Heart left ventricle (tissue), 16 donors: ENCODE measurements at regions not wholly inside any gene's neighbourhood (a gene's known extent, or its start where the extent isn't known, plus 50 kb on each side); places are given as distances from the start of the nearest gene placed in this dataset.

ENCODE experiments used
- ATAC-seq, 4 donors: fragments of 200-7000 bp; cut with Tn5 transposase; one replicate each; pipeline ENCODE4 v1.9.1; 2020 to 2022; ENCODE audit warnings: moderate library complexity in 4 of 4, mild to moderate bottlenecking in 3 of 4, moderate number of reproducible peaks in 1 of 4
- DNase-seq, 5 donors: peaks; one replicate each; pipeline ENCODE4 v3.0.0-alpha.2; 2020
- H3K27ac ChIP-seq, 12 donors: fragments of 200-600 bp; sonication (generic) in 4 of 12; one replicate each; pipeline versions ENCODE4 v1.5.0 to v1.8.0; 2016 to 2022; ENCODE audit warnings: mild to moderate bottlenecking in 2 of 12
- H3K27me3 ChIP-seq, 9 donors: fragments of 200-600 bp; sonication (generic) in 2 of 9; one replicate each; pipeline versions ENCODE4 v1.5.1 to v1.8.0; 2016 to 2022; ENCODE audit warnings: mild to moderate bottlenecking in 3 of 9
- H3K36me3 ChIP-seq, 9 donors: fragments of 200-600 bp; sonication (generic) in 2 of 9; one replicate each; pipeline versions ENCODE4 v1.5.0 to v1.8.0; 2018 to 2022; ENCODE audit warnings: mild to moderate bottlenecking in 2 of 9
- H3K4me1 ChIP-seq, 12 donors: fragments of 200-600 bp; sonication (generic) in 4 of 12; one replicate each; pipeline versions ENCODE4 v1.5.0 to v1.8.0; 2016 to 2022; ENCODE audit warnings: mild to moderate bottlenecking in 3 of 12
- H3K4me3 ChIP-seq, 12 donors: fragments of 200-600 bp; sonication (generic) in 4 of 12; one replicate each; pipeline versions ENCODE4 v1.5.0 to v1.8.0; 2017 to 2022; ENCODE audit warnings: mild to moderate bottlenecking in 9 of 12, moderate library complexity in 4 of 12
- H3K9me3 ChIP-seq, 12 donors: fragments of 200-600 bp; sonication (generic) in 4 of 12; one replicate each; pipeline versions ENCODE4 v1.5.0 to v1.8.0; 2016 to 2022; ENCODE audit warnings: mild to moderate bottlenecking in 1 of 12
- CTCF ChIP-seq, 12 donors: fragments of 200-600 bp; sonication (generic) in 4 of 12; IDR thresholded peaks; one replicate each; pipeline versions ENCODE4 v1.5.0 to v1.8.0; 2018 to 2022; ENCODE audit warnings: antibody characterized with exemption in 12 of 12, mild to moderate bottlenecking in 5 of 12
- POLR2A ChIP-seq, 2 donors: fragments of 450-650 bp; IDR thresholded peaks; one replicate each; pipeline ENCODE4 v1.6.1; 2017; ENCODE audit warnings: antibody characterized with exemption in 2 of 2, mild to moderate bottlenecking in 2 of 2, moderate library complexity in 2 of 2
- WGBS, 4 donors: extraction: QIAGEN DNeasy Blood & Tissue Kit in 2 of 4; methylation state at CpG; one replicate each; pipeline versions ENCODE4 v1.1.5 to v1.1.7; 2013 to 2018; 5-methylcytosine and 5-hydroxymethylcytosine counted together
- intact Hi-C, 10 donors: fragments of 100-400 bp; cut with DNase I; formaldehyde crosslinking; loops; one replicate each; pipeline versions ENCODE4 v1.11.1 to v1.14.2; 2022
- donor health status: ischemic (EF 13 %, LVEDD 7.1; RV severe dilation, severe dysfunction).
- donor health status: healthy with polysubstance abuse.
- donor health status: DM: no; HTN: yes; CAD: no.
- donor health status: DM: no; HTN: no; CAD: no.
- donor health status: ischemic (EF 25% LVEDD 6.9; RV normal size, moderate dysfunction).
- donor health status: ischemic (EF 25% LVEDD 5.7; RV mildly dilated, moderate dysfunction).
- donor health status: healthy.
- donor health status: DM: yes; HTN: yes; CAD: no.
- donor health status: ischemic (EF 35%, LVEDD 5.7; RV mildly dilated, moderate dysfunction).
- donor health status: nonischemic (EF 11% LVEDD 7.7; RV severe dilation, severe dysfunction).
- donor health status: DM: yes; HTN: yes; CAD: no.
- donor health status: PGD.
- donor health status: ischemic (EF 29% LVEDD 5.4; RV normal size, mild dysfunction).
- donor health status: nonischemic (EF 23%, LVEDD 6.1; RV moderate dilation, normal function).

DNA sequence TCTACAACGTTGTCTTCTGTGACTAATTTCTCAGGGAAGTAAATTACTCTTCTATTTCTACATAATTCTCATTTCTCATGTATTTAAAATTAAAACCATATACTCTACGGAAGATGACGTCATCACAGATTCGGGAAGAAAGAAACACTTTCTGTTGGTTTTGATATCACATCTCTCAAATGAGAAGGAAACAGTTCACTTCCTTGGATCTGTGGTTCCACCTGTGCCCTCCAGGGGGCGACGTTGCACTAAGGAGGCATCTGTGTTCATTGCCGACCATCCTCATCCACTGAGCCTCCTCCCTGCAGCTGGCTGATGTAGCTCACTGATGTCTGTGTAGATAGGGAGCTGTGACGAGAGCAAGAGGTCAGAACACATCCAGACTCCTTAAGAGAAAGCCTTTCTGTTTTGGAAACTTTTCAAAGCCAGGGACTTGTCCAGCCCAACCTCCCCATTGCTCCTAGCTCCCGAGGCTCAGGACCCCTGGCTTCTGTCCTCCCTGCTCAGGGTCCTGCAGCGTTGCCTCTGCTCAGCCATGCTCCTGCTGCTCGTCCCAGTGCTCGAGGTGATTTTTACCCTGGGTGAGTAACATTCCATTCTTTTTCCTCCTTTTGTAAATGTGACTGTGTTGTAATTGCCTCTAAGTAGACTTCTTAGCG, 172.7 kb upstream of the OR4E1 start:
- ATAC-seq, result no peak
- WGBS, 4 donors, result 27 to 34% (median 30%) methylated on average over 13 of the region's 13 CpGs
- Histone ChIP-seq H3K4me3 (no peak overlapping the region), H3K9me3 (no peaks in the 10 kb centered on the region), H3K27ac (no peak overlapping the region), H3K36me3 (no peaks in the 10 kb centered on the region), H3K4me1 (no peaks in the 10 kb centered on the region), H3K27me3 (peaks cover 0 to 22% (median 0%) of the 10 kb centered on the region in 9 donors)
- no peak for TF ChIP-seq POLR2A (IDR thresholded peaks at IDR 0.05)
- peak in 11 of 12 donors; percentile 14 to 62 (median 38) for TF ChIP-seq CTCF (IDR thresholded peaks at IDR 0.05)
- DNase-seq, result peak in 1 of 5 donors; percentile 62
- intact Hi-C loops, result no loop called here

DNA sequence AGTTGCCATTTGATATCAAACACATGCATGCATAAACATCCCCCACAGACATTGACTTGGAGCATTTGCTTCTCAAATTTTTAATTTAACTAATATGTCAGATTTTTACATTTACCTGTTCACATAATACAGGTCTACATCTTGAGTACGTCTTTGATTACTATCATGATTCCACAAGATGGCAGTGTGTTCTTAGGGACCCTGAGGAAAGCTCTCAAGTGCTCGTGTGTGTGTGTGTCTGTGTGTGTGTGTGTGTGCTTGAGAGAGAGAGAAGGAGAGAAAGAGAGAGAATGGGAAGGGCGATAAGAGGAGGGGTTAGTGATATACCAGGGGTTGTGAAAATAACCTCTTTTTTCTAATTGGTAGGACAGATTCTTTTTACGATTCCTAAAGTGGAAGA, 167.1 kb upstream of the OR4E1 start:
- Histone ChIP-seq H3K4me3 (no peak overlapping the region), H3K27me3 (peaks cover 0 to 16% (median 0%) of the 10 kb centered on the region in 9 donors), H3K27ac (no peak overlapping the region), H3K9me3 (no peaks in the 10 kb centered on the region), H3K4me1 (no peaks in the 10 kb centered on the region), H3K36me3 (no peaks in the 10 kb centered on the region)
- WGBS, 4 donors, result 9 to 32% (median 18%) methylated on average over 4 of the region's 4 CpGs
- TF ChIP-seq POLR2A (IDR thresholded peaks at IDR 0.05) (no peak), CTCF (IDR thresholded peaks at IDR 0.05) (no peak)
- intact Hi-C loops, result no loop called here
- DNase-seq (no peak), ATAC-seq (no peak)

DNA sequence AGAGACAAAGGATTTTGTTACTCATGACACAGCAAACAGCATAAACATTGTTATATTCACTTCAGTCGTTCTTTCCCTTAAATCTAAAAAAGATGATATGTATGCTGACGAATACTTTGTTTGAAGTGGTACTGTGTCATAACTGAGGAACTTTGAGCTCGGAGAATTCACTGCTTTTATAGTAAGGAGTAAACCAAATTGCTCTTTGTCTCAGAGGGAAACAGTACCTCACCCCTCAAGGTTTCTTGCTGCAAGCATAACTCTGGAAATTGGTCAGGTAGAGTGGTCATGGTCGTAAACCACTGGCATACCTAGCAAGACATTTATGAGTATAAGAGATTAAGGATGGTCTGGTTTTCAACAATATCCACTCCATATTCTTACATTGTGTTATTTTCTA, 160.2 kb upstream of the OR4E1 start:
- TF ChIP-seq POLR2A (IDR thresholded peaks at IDR 0.05), result no peak
- TF ChIP-seq CTCF (IDR thresholded peaks at IDR 0.05), result no peak
- Histone ChIP-seq H3K36me3 (no peaks in the 10 kb centered on the region), H3K27me3 (peaks cover 0 to 12% (median 0%) of the 10 kb centered on the region in 9 donors), H3K4me3 (no peak overlapping the region), H3K9me3 (no peaks in the 10 kb centered on the region), H3K27ac (no peak overlapping the region), H3K4me1 (no peaks in the 10 kb centered on the region)
- ATAC-seq, result no peak
- DNase-seq, result no peak
- WGBS, 4 donors, result 65 to 77% (median 71%) methylated on average over 4 of the region's 4 CpGs
- intact Hi-C loops, result no loop called here

DNA sequence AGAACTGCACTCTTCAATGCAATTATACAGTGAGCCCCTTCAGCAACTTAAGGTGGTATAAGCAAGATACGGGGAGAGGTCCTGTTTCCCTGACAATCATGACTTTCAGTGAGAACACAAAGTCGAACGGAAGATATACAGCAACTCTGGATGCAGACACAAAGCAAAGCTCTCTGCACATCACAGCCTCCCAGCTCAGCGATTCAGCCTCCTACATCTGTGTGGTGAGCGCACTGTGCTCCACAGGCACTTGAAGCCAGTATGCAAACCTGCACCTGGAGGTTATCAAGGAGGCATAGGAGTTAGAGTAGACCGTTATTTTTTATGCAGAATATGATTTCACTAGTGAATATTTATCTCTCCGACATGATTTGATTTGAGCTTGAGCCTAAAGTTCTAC, 152.2 kb upstream of the OR4E1 start:
- 68 to 79% (median 74%) methylated on average over 7 of the region's 7 CpGs for WGBS, 4 donors
- Histone ChIP-seq H3K4me3 (no peak overlapping the region), H3K27ac (no peak overlapping the region), H3K27me3 (peaks cover 0 to 7% (median 0%) of the 10 kb centered on the region in 9 donors), H3K4me1 (no peaks in the 10 kb centered on the region), H3K9me3 (no peaks in the 10 kb centered on the region), H3K36me3 (no peaks in the 10 kb centered on the region)
- DNase-seq (no peak), ATAC-seq (no peak)
- intact Hi-C loops, result no loop called here
- TF ChIP-seq CTCF (IDR thresholded peaks at IDR 0.05), result no peak
- no peak for TF ChIP-seq POLR2A (IDR thresholded peaks at IDR 0.05)
